CD4-positive, alpha-beta T cell treated with Interleukin-2 at 100 ng/mL for 4 hours (primary cell): ENCODE measurements at regions not wholly inside any gene's neighbourhood (a gene's known extent, or its start where the extent isn't known, plus 50 kb on each side); places are given as distances from the start of the nearest gene placed in this dataset.

ENCODE experiments used
- DNase-seq: peaks from one replicate; pipeline ENCODE4 v3.0.0-alpha.2; 2020; ENCODE audit warnings: low spot score

DNA sequence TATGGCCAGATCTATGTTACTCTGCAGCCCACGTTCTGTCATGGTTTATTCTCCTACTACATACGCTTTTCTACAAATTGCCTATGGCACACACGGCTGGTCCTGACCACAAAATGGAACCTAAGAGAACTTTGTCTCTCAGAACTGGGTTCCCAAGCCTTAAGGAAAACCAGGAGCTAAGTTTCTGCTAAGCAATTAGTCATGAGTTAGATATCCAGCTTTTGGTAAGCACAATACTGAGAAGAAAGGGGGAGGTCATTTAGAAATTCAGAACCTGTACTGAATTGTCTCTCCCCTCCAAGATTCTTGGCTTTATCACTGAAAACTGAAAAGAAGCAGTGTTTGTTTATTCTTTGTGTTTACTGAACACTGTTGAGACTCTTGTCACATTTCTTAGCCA lies 283.5 kb upstream of the TANK start:
- DNase-seq = no peak

GRCh38 chr2:160878618-160879017 lies 281.6 kb upstream of the TANK start:
- DNase-seq = no peak

DNA sequence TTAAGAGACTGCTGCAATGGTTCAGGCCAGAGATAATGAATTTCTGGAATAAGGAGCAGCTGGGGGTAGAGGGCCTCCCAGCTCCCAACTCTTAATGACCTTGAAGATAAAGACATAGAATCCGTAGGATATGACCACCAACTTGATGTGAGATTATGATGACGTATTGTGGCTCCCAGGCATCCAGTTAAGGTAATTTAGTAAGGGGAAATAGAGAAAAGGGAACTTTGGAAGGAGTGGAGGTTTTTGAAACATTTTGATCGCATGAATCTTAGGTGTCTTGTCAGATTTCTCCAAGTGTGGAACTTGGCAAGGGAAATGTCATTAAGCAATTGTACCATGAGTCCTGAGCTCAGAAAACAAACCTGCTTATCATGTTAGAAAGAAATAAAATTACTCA lies 277.3 kb upstream of the TANK start:
- DNase-seq = no peak

DNA sequence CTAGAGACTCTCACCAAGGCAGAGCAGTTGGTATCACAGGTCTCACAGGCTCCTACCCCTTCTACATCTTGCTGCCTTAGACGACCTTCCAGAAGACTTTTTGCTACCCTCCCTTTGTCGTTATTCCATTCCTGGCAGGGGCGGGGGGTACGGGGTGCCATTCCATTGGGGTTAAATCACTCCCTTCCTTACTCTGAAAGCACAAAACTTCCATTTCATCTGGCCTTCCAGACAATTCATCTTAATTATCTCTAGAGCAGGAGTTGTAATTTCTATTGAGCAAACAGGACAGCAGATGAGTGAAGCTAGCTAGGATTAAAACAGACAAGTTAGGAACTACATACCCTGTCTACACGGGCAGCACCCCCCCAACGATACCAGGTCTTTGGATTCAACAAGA lies 276.2 kb upstream of the TANK start:
- DNase-seq = no peak

DNA sequence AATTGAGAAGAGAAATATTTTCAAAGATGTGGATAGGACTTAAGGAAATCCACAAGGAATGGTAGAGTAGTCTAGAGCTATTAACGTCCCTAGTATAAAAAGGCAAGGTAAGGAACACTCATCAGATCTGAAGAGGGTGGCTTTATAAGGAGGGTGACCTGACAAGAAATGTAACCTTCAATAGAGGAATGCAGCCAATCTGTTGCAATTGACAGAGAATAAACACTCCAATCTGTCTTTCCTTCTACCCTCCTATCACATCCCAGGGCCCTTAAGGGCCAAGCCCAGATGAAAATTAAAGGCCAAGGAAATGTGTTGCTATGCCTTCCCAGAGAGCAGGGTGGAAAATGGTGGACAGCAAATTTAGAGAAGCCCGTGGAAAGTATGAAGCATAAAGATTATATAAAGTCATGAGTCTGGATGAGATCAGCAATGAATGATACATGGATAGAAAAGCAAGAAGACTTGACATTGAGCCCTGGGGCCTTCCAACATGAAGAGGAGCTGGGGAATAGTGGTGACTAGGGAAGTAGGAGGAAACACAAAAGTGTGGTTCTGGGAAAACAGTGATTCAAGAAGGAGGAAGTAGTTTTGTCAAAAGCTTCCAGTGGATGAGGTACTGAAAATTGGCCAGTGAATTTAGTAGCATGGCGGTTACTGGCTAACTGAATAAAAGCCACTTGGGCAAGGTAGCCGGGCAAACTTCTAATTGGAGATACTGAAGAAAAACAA lies 270.6 kb upstream of the TANK start:
- DNase-seq = no peak

- no peak for DNase-seq
Observed at GRCh38 chr2:160890667-160891352, 269.4 kb upstream of the TANK start.

DNA sequence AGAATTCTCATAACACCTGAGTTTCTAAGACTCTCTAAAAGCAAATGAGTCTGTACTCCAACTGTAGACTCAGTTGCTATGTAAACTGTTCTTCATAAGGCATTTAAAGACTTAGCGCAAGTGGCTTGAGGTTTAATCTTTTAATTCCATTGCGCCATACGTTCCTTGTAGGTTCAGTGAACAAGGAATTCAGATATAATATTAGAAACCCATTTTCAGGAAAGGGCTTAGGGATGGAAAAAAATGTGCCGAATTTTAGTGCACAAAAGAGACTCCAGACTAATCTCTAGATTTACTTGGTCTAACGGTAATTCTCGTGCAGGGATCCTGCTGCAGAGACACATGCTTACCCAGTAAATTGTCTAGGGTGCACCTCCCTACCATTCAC lies 268.9 kb upstream of the TANK start:
- DNase-seq = no peak

GRCh38 chr2:160892204-160892603 lies 268.0 kb upstream of the TANK start:
- no peak for DNase-seq

GRCh38 chr2:160893581-160893980 lies 266.6 kb upstream of the TANK start:
- no peak for DNase-seq

GRCh38 chr2:160898581-160899307 lies 261.5 kb upstream of the TANK start:
- no peak for DNase-seq

DNA sequence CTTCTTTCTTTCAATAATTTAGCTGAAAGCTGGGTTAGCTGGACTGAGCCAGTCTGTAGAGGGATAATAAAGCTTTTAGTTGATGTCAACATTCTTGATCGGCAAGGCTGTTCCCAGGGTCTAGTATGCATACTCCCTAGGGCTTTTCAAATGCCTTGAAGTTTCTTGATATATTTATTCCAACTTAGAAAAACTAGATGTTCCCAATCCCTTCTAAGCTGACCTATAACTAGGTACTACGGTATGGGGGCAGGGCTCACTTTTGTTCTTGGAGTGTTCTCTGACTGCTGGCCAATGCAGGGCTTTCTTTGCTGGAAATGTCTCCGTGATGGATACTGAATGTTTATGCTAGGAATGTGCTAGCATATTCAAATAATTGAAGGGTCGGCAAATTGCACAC lies 258.6 kb upstream of the TANK start:
- no peak for DNase-seq

DNA sequence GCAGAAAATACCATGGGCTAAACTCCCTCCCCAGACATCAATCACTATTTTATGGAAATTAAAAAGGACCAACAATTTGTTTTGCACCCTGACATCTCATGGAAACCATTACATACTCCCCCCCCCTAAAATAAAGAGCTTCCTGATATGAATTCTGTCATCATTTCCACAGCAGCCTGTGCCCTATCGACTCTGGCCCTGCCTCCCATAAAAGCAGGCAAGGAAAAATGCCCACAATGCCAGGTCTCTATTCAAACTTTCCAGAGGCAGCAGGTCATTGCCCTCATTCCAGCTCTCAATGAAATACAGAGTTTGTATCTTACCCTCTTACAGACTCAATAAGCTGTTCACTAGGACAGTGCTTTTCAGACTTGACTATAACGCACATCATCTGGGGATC lies 254.4 kb upstream of the TANK start:
- no peak for DNase-seq

- no peak for DNase-seq
Observed at GRCh38 chr2:160906878-160907277, 253.3 kb upstream of the TANK start.

- no peak for DNase-seq
Observed at GRCh38 chr2:160907738-160908137, 252.5 kb upstream of the TANK start.

DNA sequence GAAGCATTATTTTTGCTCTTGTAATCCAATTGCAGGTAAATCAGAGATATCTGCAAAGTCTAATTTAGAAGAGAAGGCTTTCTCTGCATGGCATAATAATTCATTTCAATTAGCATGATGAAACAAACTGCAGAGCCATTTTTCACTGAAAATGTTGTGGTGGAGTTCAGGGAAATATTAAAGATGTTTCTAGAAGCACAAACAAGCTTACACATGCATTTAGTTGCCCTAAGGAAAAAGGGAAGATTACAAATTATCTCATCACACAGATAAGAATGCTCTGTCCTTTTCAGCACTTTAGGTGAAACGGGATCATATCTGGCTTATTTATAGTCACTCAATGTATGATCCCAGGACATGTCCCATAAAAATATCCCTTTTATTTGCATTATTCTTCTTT lies 252.1 kb upstream of the TANK start:
- no peak for DNase-seq

DNA sequence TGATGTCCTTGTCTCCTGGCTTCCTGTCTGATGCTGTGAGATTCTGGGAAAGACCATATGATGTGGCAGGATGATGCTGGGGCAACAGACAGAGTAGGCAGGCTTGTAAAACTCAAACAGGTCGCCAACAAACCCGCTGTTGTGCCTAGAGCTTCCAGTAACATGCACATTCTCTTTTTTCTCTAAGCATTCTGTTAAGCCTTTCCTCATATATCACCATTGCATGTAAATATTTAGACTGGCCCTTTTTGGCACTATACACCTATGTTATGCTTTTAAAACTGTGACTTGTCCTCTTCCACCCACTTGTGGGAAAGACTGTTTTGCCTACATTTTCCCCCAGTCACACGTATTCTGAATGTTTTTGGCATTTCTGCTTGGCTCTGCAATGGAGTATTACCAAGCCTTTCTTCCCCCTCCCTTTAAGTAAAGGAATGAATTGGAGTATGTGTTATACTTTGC lies 250.4 kb upstream of the TANK start:
- no peak for DNase-seq

GRCh38 chr2:160910681-160911080 lies 249.5 kb upstream of the TANK start:
- DNase-seq = no peak

DNA sequence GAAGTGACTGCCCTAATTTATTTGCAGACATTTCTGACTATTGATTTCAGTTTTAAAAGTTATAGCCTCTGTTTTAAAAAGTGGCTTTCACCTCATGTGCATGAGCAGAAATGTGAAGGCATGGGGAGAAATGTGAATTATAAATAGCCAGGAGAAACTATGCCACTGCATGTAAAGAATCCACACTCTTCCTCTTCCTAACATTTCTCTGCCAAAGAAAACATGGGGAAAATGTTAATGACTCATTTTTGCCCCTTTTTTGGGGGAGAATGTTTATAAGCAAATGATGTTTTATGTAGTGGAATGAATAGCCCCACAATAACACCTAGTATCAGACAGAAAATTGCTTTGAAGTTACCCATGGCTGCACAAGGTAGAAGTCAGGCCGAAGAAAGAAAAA lies 249.0 kb upstream of the TANK start:
- no peak for DNase-seq

DNA sequence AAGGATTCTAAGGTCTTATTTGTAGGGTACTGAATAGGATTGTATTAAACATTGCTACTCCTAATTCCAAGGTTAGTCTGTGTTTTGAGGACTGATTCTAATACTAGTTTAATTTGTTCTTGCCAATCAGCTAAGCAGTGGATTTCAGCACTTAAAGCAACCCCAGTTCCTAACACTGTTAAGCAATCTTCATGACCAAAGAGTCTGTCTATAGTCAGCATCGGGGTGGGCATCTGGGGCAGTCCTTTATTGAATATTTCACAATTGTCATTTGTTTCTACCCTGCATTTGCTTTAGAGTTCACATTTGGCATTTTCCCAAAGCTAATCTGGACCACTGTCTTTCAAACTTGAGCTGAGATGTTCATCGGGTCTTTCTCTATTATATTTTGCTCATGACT lies 248.0 kb upstream of the TANK start:
- no peak for DNase-seq

DNA sequence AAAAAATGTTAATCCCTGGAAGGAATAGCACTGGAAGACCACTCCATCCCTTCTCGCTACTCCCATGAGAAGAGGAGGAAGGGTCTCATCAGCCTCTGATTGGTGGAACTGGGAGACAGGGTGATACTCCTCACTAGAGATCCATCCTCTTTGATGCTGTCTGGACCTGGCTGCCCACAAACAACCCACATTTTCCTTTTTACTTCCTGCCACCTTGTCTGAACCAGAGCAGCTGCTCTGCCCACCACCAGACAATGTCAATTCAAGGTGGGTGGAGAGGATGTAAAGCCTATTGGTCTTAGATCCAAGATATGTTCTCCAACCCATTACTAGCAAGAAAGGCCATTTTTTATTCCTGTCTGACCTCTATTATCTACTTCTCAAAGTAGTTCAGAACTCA lies 246.9 kb upstream of the TANK start:
- no peak for DNase-seq

DNA sequence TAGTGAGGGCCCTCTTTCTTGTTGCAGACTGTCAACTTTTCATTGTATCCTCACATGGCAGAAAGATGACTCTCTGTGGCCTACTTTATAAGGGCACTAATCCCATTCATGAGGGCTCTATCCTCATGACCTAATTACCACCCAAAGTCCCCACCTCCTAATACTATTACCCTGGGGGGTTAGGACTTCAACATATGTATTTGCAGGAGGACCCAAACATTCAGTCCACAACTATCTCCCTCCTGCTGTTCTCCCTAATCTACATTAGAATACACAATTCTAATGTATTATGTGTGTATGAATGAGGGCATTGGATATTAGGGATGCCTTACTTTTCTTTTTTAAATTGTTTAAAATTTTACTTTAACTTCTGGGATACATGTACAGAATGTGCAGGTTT lies 246.0 kb upstream of the TANK start:
- DNase-seq = no peak

DNA sequence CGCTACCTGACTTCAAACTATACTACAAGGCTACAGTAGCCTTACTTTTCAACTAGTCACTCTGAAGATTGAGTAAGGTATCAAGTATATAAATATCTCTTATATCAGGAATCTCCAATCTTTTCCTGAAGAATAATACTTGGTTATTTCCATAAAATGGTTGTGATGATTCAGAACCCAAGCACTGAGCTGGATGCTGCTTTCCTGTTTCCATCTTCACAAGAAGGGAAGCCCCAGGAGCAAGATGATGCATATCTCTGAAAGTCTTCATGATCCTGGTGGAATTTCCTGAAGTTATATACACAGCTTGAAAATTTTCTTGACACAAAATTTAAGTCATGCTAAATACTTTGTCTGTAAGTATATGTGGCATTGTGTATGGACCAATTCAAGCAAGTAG lies 243.9 kb upstream of the TANK start:
- no peak for DNase-seq

- no peak for DNase-seq
Observed at GRCh38 chr2:160917850-160918249, 242.4 kb upstream of the TANK start.
